K562 (cell line): ENCODE measurements at regions not wholly inside any gene's neighbourhood (a gene's known extent, or its start where the extent isn't known, plus 50 kb on each side); places are given as distances from the start of the nearest gene placed in this dataset.

Experiments
- ATF1 ChIP-seq, 2 experiments: fragments of 450-650 bp in 1 of 2; IDR thresholded peaks; 2 replicates each; pipeline ENCODE4 v1.6.1; 2016; ENCODE audit warnings: missing compliant biosample characterization in 1 of 2, missing genetic modification characterization in 1 of 2
- BACH1 ChIP-seq: fragments of 200-800 bp; sonication (Bioruptor generic); IDR thresholded peaks from 2 replicates; pipeline ENCODE4 v1.6.1; 2016; ENCODE audit warnings: missing genetic modification characterization, missing compliant biosample characterization
- CREM ChIP-seq: IDR thresholded peaks from 2 replicates; pipeline ENCODE4 v1.6.1; 2014; ENCODE audit warnings: antibody characterized with exemption, low read depth
- DACH1 ChIP-seq: fragments of 450-650 bp; IDR thresholded peaks from 2 replicates; pipeline ENCODE4 v1.6.1; 2018; ENCODE audit not compliant: partially characterized antibody
- HDAC1 ChIP-seq, 2 experiments: fragments of 450-650 bp; IDR thresholded peaks; 2 replicates each; pipeline ENCODE4 v1.6.1; 2016 to 2017; ENCODE audit warnings: inconsistent platforms in 1 of 2, mild to moderate bottlenecking in 1 of 2, moderate library complexity in 1 of 2
- ILK ChIP-seq: fragments of 450-650 bp; IDR thresholded peaks from 2 replicates; pipeline ENCODE4 v1.6.1; 2016; ENCODE audit warnings: missing genetic modification characterization, low read depth, mild to moderate bottlenecking, missing compliant biosample characterization, moderate library complexity, borderline replicate concordance
- MAFF ChIP-seq: IDR thresholded peaks from 2 replicates; pipeline ENCODE4 v1.6.1; 2012; ENCODE audit warnings: low read length, improper control_type of control experiment
- PTRF ChIP-seq: fragments of 450-650 bp; IDR thresholded peaks from 2 replicates; pipeline ENCODE4 v1.6.1; 2016; ENCODE audit warnings: mild to moderate bottlenecking, missing genetic modification characterization, missing compliant biosample characterization
- RBFOX2 ChIP-seq: fragments of 200-400 bp; formaldehyde crosslinking; IDR thresholded peaks from 2 replicates; pipeline ENCODE4 v1.6.1; 2017; ENCODE audit warnings: low read depth, mild to moderate bottlenecking, low read length, moderate library complexity
- RUNX1 ChIP-seq: sonication (generic); IDR thresholded peaks from 2 replicates; pipeline ENCODE4 v1.6.1; 2016; ENCODE audit warnings: antibody characterized with exemption, low read depth
- SRSF3 ChIP-seq: fragments of 200-400 bp; formaldehyde crosslinking; IDR thresholded peaks from 2 replicates; pipeline ENCODE4 v1.6.1; 2016; ENCODE audit warnings: mild to moderate bottlenecking, low read length, moderate library complexity; ENCODE audit not compliant: insufficient read depth
- TCF7 ChIP-seq: sonication (generic); IDR thresholded peaks from 2 replicates; pipeline ENCODE4 v1.6.1; 2016; ENCODE audit warnings: antibody characterized with exemption, borderline replicate concordance
- ZBTB17 ChIP-seq: fragments of 450-650 bp; formaldehyde crosslinking; IDR thresholded peaks from 2 replicates; pipeline ENCODE4 v1.4.0; 2020; ENCODE audit warnings: mild to moderate bottlenecking
- ZNF12 ChIP-seq: sonication (generic); formaldehyde crosslinking; IDR thresholded peaks from 2 replicates; pipeline ENCODE4 v1.4.0; 2020; ENCODE audit warnings: mild to moderate bottlenecking, missing genetic modification reagents
- ZNF316 ChIP-seq: fragments of 450-650 bp; IDR thresholded peaks from 2 replicates; pipeline ENCODE4 v1.6.1; 2016
- ZNF408 ChIP-seq: fragments of 250-450 bp; sonication (Bioruptor Pico); IDR thresholded peaks from 2 replicates; pipeline ENCODE4 v1.4.0; 2020; ENCODE audit warnings: low read depth, mild to moderate bottlenecking, moderate library complexity
- ZNF764 ChIP-seq: fragments of 250-450 bp; sonication (Bioruptor Pico); IDR thresholded peaks from 2 replicates; pipeline ENCODE4 v1.4.0; 2020; ENCODE audit warnings: low read depth, mild to moderate bottlenecking, moderate library complexity
- ZNF79 ChIP-seq: fragments of 250-450 bp; sonication (Bioruptor Pico); IDR thresholded peaks from 2 replicates; pipeline ENCODE4 v1.4.0; 2020; ENCODE audit warnings: low read depth, mild to moderate bottlenecking, moderate library complexity
- TF ChIP-seq, protein P1 (sequence below): fragments of 450-650 bp; formaldehyde crosslinking; IDR thresholded peaks from 2 replicates; pipeline ENCODE4 v1.4.0; 2020; ENCODE audit warnings: mild to moderate bottlenecking, mixed read lengths
- TF ChIP-seq, protein P2 (sequence below): fragments of 200-800 bp; sonication (Bioruptor generic); IDR thresholded peaks from 2 replicates; pipeline ENCODE4 v1.6.1; 2017; ENCODE audit warnings: missing genetic modification characterization, missing compliant biosample characterization
- TF ChIP-seq, protein P3 (sequence below), 2 experiments: fragments of 450-650 bp; conservative IDR thresholded peaks; 2 replicates each; pipeline ENCODE4 v1.6.1; 2017; ENCODE audit warnings: mild to moderate bottlenecking in 2 of 2, moderate library complexity in 2 of 2
- TF ChIP-seq, protein P4 (sequence below): fragments of 200-400 bp; formaldehyde crosslinking; IDR thresholded peaks from 2 replicates; pipeline ENCODE4 v1.6.1; 2017; ENCODE audit warnings: mild to moderate bottlenecking, low read depth, low read length, moderate library complexity

DNA sequence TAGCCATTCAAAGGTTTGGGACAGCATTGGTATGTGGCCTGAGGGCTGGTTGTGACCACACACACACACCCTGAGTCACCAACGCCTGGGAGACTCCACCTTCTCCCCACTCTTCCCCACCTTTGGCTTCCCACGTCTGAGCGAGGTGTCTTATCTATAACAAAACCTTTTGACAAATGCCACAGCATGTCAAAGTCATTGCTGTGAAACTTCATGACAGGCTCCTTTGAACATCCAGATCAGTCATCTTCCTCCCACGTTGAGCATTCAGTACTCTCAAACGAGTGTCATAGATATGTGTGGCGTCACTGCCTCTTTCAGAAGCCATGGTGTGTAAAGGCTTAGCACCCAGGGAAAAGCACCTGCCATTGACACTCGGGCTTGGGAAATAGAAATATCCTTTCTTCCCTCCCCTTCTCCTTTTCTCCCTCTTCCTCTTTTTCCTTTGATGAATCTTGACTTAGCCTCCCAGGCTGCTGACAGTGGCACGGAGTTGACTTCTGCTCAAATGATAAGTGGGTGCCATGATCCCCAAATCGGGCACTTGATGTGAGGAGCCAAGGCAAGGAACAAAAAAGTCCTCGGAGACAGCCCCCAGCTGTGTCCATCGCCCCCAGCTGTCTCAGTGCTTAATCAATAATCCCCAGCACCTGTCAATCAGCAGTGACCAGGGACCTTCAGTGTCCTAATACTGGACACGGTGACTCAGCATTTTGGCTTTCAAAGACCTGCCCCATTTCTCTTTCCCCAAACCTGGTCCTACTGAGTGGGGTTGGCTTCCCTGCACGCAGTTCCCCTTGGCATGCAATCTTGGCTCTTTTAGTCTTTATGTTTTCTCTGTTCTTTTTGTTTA, 114.8 kb downstream of the FGF18 start (continued):
- TF ChIP-seq ZNF764 (CRISPR knock-in tag) = no peak
- TF ChIP-seq RUNX1 = no peak
- peak; percentile 93 for TF ChIP-seq CREM
- TF ChIP-seq TCF7 = peak; percentile 78; the same call in 1 of the 2 replicates
- TF ChIP-seq MAFF = peak; percentile 90
- no peak for TF ChIP-seq ZBTB17 (CRISPR knock-in tag)
- TF ChIP-seq ZNF316 = peak; percentile 89
- no peak for TF ChIP-seq ILK (tag)
- TF ChIP-seq, protein P1, sequence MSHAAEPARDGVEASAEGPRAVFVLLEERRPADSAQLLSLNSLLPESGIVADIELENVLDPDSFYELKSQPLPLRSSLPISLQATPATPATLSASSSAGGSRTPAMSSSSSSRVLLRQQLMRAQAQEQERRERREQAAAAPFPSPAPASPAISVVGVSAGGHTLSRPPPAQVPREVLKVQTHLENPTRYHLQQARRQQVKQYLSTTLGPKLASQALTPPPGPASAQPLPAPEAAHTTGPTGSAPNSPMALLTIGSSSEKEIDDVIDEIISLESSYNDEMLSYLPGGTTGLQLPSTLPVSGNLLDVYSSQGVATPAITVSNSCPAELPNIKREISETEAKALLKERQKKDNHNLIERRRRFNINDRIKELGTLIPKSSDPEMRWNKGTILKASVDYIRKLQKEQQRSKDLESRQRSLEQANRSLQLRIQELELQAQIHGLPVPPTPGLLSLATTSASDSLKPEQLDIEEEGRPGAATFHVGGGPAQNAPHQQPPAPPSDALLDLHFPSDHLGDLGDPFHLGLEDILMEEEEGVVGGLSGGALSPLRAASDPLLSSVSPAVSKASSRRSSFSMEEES (CRISPR knock-in tag) = no peak
- TF ChIP-seq DACH1 = peak; percentile 29
- TF ChIP-seq, protein P2, sequence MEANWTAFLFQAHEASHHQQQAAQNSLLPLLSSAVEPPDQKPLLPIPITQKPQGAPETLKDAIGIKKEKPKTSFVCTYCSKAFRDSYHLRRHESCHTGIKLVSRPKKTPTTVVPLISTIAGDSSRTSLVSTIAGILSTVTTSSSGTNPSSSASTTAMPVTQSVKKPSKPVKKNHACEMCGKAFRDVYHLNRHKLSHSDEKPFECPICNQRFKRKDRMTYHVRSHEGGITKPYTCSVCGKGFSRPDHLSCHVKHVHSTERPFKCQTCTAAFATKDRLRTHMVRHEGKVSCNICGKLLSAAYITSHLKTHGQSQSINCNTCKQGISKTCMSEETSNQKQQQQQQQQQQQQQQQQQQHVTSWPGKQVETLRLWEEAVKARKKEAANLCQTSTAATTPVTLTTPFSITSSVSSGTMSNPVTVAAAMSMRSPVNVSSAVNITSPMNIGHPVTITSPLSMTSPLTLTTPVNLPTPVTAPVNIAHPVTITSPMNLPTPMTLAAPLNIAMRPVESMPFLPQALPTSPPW (CRISPR knock-in tag) = peak; percentile 32; the same call in 1 of the 2 replicates
- no peak for TF ChIP-seq ZNF408 (CRISPR knock-in tag)
- no peak for TF ChIP-seq ATF1 (CRISPR knock-in tag; IDR thresholded peaks at IDR 0.05)
- TF ChIP-seq ATF1 (tag; IDR thresholded peaks at IDR 0.05) = peak; percentile 76
- TF ChIP-seq ZNF79 = no peak
- no peak for TF ChIP-seq PTRF (tag)
- TF ChIP-seq, protein P3, sequence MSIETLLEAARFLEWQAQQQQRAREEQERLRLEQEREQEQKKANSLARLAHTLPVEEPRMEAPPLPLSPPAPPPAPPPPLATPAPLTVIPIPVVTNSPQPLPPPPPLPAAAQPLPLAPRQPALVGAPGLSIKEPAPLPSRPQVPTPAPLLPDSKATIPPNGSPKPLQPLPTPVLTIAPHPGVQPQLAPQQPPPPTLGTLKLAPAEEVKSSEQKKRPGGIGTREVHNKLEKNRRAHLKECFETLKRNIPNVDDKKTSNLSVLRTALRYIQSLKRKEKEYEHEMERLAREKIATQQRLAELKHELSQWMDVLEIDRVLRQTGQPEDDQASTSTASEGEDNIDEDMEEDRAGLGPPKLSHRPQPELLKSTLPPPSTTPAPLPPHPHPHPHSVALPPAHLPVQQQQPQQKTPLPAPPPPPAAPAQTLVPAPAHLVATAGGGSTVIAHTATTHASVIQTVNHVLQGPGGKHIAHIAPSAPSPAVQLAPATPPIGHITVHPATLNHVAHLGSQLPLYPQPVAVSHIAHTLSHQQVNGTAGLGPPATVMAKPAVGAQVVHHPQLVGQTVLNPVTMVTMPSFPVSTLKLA (conservative IDR thresholded peaks at IDR 0.05) = peak in 1 of 2 experiments; percentile 38; a peak in 1 of 4 replicates
- TF ChIP-seq SRSF3 = no peak
- TF ChIP-seq BACH1 (tag) = peak; percentile 82; the same call in 1 of the 2 replicates
- TF ChIP-seq HDAC1 (IDR thresholded peaks at IDR 0.05) = peak in 1 of 2 experiments; percentile 30; a peak in 1 of 4 replicates
- TF ChIP-seq ZNF12 (CRISPR knock-in tag) = peak; percentile 87; the same call in 1 of the 2 replicates
- TF ChIP-seq, protein P4, sequence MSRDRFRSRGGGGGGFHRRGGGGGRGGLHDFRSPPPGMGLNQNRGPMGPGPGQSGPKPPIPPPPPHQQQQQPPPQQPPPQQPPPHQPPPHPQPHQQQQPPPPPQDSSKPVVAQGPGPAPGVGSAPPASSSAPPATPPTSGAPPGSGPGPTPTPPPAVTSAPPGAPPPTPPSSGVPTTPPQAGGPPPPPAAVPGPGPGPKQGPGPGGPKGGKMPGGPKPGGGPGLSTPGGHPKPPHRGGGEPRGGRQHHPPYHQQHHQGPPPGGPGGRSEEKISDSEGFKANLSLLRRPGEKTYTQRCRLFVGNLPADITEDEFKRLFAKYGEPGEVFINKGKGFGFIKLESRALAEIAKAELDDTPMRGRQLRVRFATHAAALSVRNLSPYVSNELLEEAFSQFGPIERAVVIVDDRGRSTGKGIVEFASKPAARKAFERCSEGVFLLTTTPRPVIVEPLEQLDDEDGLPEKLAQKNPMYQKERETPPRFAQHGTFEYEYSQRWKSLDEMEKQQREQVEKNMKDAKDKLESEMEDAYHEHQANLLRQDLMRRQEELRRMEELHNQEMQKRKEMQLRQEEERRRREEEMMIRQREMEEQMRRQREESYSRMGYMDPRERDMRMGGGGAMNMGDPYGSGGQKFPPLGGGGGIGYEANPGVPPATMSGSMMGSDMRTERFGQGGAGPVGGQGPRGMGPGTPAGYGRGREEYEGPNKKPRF = no peak
- TF ChIP-seq RBFOX2 = no peak
